Cardiac fibroblast (primary cell): ENCODE measurements at regions not wholly inside any gene's neighbourhood (a gene's known extent, or its start where the extent isn't known, plus 50 kb on each side); places are given as distances from the start of the nearest gene placed in this dataset.

Experiments
- DNase-seq, 2 donors: peaks; one replicate each; pipeline versions ENCODE4 v3.0.0 to v3.0.0-alpha.2; 2010; ENCODE audit warnings: low read depth in 2 of 2
- H3K4me3 ChIP-seq, 2 donors: replicated peaks in 1 of 2; 1 replicate in 1 of 2; 2 replicates in 1 of 2; pipeline ENCODE4 v1.5.1; 2011; ENCODE audit warnings: low read depth in 2 of 2, low read length in 2 of 2, mild to moderate bottlenecking in 2 of 2, moderate library complexity in 1 of 2
- CTCF ChIP-seq: IDR thresholded peaks from one replicate; pipeline ENCODE4 v1.5.1; 2011; ENCODE audit warnings: low read depth, mild to moderate bottlenecking, low read length, inconsistent platforms

GRCh38 chr11:116077092-116077491, 572.9 kb upstream of the CADM1 start:
- no peak overlapping the region for H3K4me3 ChIP-seq
- DNase-seq, result no peak
- TF ChIP-seq CTCF, result no peak

- peak in 1 of 2 donors; percentile 8 for DNase-seq
- no peak overlapping the region for H3K4me3 ChIP-seq
- no peak for TF ChIP-seq CTCF
Measured at GRCh38 chr11:116073854-116074837, 569.9 kb upstream of the CADM1 start.

- no peak for DNase-seq
- no peak overlapping the region for H3K4me3 ChIP-seq
- TF ChIP-seq CTCF, result no peak
Measured at GRCh38 chr11:116072601-116073410, 568.6 kb upstream of the CADM1 start.

- no peak for TF ChIP-seq CTCF
- no peak for DNase-seq
- no peak overlapping the region for H3K4me3 ChIP-seq
Measured at GRCh38 chr11:116072133-116072532, 567.9 kb upstream of the CADM1 start.

GRCh38 chr11:116071241-116071640, 567.0 kb upstream of the CADM1 start:
- no peak overlapping the region for H3K4me3 ChIP-seq
- DNase-seq, result no peak
- no peak for TF ChIP-seq CTCF

GRCh38 chr11:116070520-116070919, 566.3 kb upstream of the CADM1 start:
- no peak overlapping the region for H3K4me3 ChIP-seq
- no peak for DNase-seq
- TF ChIP-seq CTCF, result no peak
